SIG-M5 treated with dmso at 0.1 percent for 504 hours (cell line): ENCODE measurements at regions not wholly inside any gene's neighbourhood (a gene's known extent, or its start where the extent isn't known, plus 50 kb on each side); places are given as distances from the start of the nearest gene placed in this dataset.
A peak's percentile ranks its signal among the peaks of the same experiment; 100 is the strongest.
"Not testable (repeated sequence)": the region's sequence is repeated elsewhere in the genome, so short reads cannot be mapped to it uniquely, and the experiment has no call there.

ENCODE experiments used
- DNase-seq: peaks from one replicate; lab custom pipeline; 2025; ENCODE audit not compliant: unreplicated experiment; lab: John Stamatoyannopoulos, UW

DNA sequence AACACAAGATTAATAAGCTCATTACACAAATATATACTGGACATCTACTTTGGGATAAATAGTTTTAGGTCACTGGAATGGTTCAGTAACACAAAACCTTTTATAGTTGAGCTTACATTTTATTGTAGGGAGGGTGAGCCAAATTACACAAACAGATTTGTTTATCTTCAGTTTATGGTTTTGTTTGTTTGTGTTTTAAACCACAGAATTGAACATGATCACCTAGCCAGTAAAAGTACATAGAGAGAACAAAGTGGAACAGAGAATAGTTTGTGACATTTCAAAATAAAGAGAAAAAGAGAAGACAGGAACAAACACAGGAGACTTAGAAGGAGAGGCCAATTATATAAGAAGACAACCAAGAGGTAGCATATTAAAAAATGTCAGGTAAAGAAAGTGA is 1930.2 kb upstream of the PCDH20 start:
- no peak for DNase-seq

- DNase-seq, result no peak
Observed at GRCh38 chr13:63344711-63345110, 1929.1 kb upstream of the PCDH20 start.

GRCh38 chr13:63337921-63338320 is 1922.3 kb upstream of the PCDH20 start:
- no peak for DNase-seq

DNA sequence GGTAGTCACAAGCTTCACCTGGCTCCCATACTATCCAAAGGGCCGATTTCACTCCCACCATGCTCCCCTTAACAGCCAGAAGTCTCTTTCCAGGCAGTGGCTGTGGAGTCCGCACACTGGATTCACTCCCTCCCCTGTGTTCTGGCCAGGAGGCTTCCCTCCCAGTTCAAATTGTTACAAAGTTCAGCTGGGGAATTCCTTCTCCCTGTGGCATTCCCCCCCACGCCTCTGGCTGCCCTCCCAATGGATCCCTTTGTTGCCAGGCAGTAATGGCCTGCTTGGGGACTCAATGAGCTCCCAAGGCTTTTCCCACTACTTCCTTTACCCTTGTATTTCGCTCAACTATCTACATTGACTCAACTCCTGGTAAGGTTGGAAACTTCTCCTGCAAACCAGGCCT is 1921.4 kb upstream of the PCDH20 start:
- no peak for DNase-seq

DNA sequence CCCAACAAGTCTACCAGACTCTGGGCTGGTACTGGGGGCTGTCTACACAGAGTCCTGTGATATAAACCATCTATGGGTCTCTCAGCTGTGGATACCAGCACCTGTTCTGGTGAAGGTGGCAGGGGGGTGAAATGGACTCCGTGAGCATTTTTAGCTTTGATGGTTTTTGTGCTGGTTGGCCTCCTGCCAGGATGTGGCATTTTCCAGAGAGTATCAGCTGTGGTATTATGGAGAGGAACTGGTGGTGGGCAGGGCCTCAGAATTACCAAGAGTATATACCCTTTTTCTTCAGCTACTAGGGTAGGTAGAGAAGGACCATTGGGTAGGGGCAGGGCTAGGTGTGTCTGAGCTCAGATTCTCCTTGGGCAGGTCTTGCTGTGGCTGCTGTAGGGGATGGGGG is 1920.9 kb upstream of the PCDH20 start:
- no peak for DNase-seq

- no peak for DNase-seq
Observed at GRCh38 chr13:63327584-63327983, 1911.9 kb upstream of the PCDH20 start.

- no peak for DNase-seq
Observed at GRCh38 chr13:63323441-63323840, 1907.8 kb upstream of the PCDH20 start.

GRCh38 chr13:63311587-63311986 is 1895.9 kb upstream of the PCDH20 start:
- no peak for DNase-seq

DNA sequence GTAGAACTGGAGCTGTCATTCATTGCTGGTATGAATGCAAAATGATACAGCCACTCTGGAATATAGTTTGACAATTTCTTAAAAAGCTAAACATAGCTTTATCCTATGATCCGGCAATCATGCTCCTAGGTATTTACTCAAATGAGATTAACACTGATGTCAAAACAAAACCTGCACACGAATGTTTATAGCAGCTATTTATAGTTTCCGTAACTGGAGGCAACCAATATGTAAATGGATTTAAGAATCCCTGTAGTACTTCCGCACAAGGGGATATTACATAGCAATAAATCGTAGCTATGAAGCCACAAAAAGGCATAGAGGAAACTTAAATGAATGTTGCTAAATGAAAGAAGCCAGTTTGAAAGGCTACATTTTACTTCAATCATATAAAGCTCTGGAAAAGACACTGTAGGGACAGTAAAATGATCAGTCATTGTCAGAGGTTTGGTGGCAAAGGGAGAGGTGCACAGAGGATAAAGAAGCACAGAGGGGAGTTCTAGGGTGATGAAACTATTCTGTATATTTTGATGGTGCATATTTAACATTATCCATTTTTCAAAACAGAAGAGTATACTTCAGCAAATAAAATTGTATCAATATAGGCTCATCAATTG is 1893.0 kb upstream of the PCDH20 start:
- DNase-seq, result no peak

DNA sequence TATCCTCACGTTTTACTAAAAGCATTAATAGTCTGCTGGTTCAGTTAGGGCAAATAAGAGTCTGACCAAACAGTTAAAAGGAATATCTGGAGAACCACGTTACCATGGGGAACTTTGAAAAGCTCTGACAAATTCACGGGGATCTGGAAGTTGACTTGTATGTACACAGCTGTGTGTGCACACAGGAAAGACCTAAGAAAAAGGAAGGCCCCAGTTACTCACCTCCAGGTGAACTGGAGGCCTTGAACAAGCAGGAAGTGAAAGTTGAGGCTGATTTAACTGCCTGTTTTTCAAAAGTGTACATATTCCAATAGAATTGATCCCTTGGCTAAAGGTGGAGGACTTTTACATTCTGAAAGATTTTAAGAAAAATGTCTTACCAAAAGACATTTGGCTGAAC is 1891.6 kb upstream of the PCDH20 start:
- peak; percentile 14 for DNase-seq

DNA sequence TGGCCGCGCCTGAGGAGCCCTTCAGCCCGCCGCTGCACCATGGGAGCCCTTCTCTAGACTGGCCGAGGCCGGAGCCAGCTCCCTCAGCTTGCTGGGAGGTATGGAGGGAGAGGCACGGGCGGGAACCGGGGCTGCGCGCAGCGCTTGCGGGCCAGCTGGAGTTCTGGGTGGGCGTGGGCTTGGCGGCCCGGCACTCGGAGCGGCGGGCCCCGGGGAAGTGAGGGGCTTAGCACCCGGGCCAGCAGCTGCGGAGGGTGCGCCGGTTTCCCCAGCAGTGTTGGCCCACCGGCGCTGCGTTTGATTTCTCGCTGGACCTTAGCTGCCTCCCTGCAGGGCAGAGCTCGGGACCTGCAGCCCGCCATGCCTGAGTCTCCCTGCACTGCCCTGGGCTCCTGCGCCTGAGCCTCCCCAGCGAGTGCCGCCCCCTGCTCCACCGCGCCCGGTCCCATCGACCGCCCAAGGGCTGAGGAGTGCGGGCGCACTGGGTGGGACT is 1890.0 kb upstream of the PCDH20 start:
- no peak for DNase-seq

DNA sequence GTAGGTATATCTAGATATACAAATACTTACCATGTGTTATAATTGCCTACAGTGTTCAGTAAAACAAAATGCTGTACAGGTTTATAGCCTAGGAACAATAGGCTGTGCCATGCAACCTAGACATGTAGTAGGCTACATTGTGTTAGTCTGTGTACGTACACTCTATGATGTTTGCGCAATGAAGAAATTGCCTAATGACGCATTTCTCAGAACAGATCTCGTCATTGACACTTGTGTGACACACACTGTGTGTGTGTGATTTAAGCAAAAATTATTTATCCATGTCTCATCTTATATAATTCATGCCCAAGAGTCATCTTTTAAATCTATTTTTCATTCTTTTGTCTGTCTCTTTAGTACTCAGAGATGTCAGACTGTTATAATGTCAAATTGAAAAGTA is 1888.8 kb upstream of the PCDH20 start:
- no peak for DNase-seq

DNA sequence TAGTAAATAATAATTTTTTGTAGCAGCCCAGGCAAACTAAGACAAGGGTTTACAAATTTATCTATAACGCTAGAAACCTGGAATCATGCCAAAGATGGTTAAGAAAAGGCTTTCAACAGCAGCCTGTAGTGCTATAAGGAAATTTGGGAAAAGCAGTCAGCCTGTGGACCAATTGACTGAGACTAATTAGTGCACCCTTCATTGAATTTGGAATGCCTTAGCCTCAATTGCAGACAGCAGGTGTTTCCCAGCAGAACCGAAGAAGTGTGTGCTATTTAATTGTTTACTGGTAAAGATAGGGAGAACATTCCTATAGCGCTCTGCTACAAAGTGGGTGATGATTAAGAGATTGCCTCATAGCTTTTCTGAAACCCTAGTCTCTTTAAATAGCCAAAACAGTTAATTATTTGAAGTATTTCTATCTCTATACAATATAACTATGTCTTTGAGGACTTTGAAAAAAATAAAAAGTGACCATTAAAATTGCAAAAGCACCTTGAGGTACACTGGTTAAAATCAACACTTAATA is 1884.3 kb upstream of the PCDH20 start:
- DNase-seq, result no peak

DNA sequence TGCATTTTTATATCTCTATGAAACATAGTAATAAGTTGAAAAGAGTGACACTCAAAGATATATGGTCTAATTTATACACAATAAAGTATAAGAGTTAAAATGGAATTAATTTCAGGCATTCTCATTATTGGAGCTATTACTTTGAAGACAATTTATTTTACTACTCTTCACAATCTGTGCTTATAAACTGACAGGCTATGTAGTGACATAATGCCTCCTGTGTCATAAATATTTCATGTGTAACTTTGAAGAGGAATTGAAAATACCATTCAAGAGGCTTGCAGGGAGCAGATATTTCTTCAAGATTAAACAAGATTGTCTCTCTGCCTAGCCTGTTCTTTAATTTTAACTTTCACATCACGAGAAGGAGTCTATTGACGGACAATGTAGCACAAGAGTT is 1881.5 kb upstream of the PCDH20 start:
- no peak for DNase-seq

- DNase-seq, result no peak
Observed at GRCh38 chr13:63291701-63292100, 1876.1 kb upstream of the PCDH20 start.

GRCh38 chr13:63288576-63288975 is 1872.9 kb upstream of the PCDH20 start:
- DNase-seq, result no peak

GRCh38 chr13:63287926-63288325 is 1872.3 kb upstream of the PCDH20 start:
- DNase-seq, result no peak

GRCh38 chr13:63285426-63285825 is 1869.8 kb upstream of the PCDH20 start:
- DNase-seq, result no peak

- DNase-seq, result no peak
Observed at GRCh38 chr13:63279136-63279535, 1863.5 kb upstream of the PCDH20 start.

DNA sequence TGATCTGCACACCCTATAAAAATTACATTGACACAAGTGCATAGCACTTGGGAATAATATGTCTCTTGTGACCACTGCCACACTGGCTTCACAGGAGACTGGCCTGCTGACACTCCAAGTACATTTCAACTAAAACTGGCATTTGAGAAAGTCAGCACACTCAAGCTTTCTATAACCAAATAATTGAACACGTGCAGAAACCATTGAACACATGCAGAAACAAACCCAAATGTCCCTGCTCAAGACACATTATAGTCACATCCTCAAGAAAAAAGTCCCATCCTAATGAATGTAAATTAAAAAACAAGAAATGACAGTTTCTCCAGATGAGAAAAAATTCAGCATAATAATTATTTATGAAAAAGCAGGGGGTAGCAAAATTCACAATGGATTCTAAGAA is 1859.1 kb upstream of the PCDH20 start:
- DNase-seq, result no peak

DNA sequence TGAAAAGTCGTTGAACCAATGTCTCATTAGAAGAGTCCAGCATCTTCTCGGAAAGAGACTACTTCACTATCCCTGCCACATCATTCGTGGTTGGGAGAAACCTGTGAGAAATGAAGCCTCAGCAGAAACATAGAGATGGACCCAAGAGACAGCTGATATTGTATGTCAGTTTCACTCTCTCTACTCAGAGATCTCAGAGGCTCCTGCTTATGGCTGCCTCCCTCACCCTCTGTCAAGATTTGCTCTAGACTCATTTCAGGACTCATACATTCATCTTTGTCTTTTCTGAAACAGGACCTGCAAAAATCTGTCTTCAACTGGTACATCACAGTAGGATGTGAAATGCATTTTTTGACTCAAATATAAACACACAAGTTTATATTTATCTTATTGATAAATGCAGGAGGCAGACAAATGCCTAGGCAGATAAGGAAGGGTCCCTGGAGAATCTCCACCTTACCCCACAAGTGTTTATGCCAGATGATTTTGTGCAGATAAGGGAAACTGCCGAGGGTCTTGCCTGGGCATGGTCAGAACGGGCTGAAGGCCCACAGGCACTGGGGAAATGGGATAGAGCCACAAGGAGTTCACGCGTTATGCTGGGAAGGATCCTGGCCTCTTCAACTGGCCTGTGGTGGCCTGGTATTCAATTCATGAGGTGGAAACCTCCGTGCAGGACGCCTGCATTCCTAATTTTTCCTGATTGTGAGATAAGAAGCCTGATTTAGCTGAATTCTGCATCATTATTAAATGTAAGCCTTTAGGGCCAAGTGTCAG is 1834.0 kb upstream of the PCDH20 start:
- DNase-seq, result no peak

DNA sequence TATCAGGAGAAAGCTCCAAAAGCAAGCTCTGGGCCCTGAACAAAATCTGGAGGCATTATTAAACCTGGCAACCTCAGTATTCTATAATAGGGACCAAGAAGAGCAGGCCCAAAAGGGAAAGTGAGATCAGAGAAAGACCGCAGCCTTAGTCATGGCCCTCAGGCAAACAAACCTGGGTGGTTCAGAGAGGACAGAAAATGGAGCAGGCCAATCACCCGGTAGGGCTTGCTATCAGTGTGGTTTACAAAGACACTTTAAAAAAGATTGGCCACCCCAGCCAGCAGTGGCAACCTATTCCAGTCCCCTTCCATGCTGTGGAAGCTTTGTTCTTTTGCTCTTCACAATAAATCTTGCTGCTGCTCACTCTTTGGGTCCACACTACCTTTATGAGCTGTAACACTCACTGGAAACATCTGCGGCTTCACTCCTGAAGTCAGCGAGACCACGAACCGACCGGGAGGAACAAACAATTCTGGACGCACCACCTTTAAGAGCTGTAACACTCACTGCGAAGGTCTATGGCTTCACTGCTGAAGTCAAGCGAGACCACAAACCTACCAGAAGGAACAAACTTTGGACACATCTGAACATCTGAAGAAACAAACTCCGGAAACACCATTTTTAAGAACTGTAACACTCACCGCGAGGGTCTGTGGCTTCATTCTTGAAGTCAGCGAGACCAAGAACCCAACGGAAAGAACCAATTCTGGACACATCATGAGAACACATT is 1821.2 kb upstream of the PCDH20 start:
- not testable (repeated sequence) for DNase-seq
